Activated CD8-positive, alpha-beta memory T cell treated with anti-CD3 and anti-CD28 coated beads, Interleukin-2, amount 50 U/mL, for 1 hour (primary cell): ENCODE measurements at regions not wholly inside any gene's neighbourhood (a gene's known extent, or its start where the extent isn't known, plus 50 kb on each side); places are given as distances from the start of the nearest gene placed in this dataset.

Experiments
- DNase-seq: peaks from one replicate; pipeline ENCODE4 v3.0.0-alpha.2; 2020; ENCODE audit errors: extremely low read depth

- DNase-seq: no peak
These were observed 157.6 kb downstream of the ARL6IP6 start for GRCh38 chr2:152875701-152876695.

- no peak for DNase-seq
These were observed 156.5 kb downstream of the ARL6IP6 start for GRCh38 chr2:152874955-152875354.

DNA sequence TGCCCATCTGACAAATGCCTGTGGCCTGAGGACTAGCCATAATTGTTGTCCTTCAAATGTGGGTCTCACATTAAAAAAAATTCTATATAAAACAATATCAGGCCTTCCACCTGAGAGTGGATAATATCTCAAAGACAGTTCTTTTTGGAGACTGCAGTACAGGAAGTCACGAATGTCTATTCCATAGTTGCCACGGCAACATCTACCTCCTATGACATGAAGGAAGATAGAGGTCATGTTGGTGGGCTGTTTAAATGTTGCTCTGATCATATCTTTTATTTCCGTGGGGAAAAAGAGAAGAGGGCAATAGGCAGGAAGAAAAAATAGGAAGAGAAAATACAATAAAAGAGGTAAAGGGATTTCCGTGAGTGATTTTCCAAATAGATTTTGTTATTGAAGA, 151.8 kb downstream of the ARL6IP6 start:
- DNase-seq: no peak

- no peak for DNase-seq
These were observed 149.0 kb downstream of the ARL6IP6 start for GRCh38 chr2:152867397-152867796.

GRCh38 chr2:152864601-152865149, 146.3 kb downstream of the ARL6IP6 start:
- DNase-seq: no peak

DNA sequence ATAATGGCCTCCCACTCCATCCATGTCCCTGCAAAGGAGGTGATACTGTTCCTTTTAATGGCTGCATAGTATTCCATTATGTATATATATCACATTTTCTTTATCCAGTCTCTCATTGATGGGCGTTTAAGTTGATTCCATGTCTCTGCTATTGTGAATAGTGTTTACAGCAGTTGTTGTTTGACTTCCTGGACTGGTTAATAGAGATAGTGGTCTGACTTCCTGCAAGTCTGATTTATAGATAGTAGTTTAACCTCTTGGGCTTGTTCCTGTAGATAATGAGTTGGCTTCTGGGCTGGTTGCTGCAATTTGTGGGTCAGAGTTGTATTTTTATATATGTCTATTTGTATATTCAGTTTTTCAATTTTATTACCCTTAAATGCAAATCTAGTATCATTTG, 145.4 kb downstream of the ARL6IP6 start:
- DNase-seq: no peak

DNA sequence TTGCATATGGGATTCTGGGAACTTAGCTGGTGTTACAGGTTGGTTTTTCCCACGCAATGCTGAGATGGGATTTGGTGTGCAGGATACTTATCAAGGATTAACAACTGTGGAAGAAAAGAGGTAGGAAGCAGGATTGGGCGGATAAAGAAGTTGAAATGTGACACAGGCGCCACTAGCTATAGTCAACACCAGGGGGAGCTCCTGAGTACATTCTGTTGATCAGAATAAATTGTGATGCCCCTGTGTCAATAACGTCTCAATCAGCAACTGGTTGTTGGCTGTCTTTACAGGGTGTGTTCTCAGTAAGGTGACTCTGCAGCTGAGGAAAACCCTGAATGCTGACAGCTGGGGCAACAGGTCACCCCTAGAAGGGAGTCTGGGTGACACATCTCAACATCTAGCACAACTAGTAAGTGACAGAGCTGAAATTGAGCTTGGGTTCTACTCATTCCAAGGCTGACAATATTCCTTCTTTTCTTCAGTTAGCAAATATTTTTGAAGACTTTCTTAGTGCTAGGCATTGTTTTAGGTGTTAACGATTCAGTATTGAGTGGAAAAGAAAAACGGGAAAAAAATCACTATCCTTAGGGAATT, 143.0 kb downstream of the ARL6IP6 start:
- no peak for DNase-seq

GRCh38 chr2:152858594-152859265, 140.3 kb downstream of the ARL6IP6 start:
- DNase-seq: no peak

GRCh38 chr2:152846697-152847470, 128.5 kb downstream of the ARL6IP6 start:
- DNase-seq: no peak

- DNase-seq: no peak
These were observed 117.3 kb downstream of the ARL6IP6 start for GRCh38 chr2:152835674-152836073.

DNA sequence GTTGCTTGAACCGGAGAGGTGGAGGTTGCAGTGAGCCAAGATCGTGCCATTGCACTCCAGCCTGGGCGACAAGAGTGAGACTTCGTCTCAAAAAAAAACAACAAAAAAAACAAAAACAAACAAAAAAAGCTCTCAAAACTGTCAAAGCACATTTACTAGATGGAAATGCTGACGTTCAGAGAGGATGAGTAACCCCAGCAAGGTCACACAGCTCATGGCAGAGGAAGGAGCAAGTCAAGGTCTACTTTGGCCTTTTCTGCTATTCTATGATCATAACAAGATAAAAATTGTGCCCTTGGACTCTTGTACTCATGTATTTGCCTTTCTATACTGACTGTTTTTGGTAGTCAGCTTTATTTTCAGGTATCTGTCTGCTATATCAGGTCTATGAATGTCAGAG, 109.5 kb downstream of the ARL6IP6 start:
- DNase-seq: no peak

GRCh38 chr2:152826581-152827279, 108.3 kb downstream of the ARL6IP6 start:
- DNase-seq: no peak

GRCh38 chr2:152825834-152826233, 107.4 kb downstream of the ARL6IP6 start:
- DNase-seq: no peak

DNA sequence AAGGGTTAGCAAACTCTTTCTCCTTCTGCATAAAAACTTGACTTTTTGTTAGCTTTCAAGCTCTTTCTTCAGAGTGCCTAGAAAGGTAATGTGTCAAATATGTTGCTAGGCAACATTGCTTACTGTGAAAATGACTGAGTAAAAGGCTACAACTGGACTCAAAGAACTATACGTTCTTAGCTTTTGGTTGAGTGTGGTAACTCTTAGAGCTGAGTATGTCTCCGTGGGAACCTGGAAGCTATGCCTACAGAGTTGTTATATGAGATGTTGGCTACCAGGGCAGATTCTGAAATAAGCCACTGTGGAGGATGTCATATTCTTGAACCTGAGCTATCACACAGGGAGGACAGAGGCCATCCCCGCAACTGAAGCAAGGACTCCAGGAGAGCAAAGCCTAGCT, 105.5 kb downstream of the ARL6IP6 start:
- DNase-seq: no peak

- DNase-seq: no peak
These were observed 104.3 kb downstream of the ARL6IP6 start for GRCh38 chr2:152822676-152823075.

DNA sequence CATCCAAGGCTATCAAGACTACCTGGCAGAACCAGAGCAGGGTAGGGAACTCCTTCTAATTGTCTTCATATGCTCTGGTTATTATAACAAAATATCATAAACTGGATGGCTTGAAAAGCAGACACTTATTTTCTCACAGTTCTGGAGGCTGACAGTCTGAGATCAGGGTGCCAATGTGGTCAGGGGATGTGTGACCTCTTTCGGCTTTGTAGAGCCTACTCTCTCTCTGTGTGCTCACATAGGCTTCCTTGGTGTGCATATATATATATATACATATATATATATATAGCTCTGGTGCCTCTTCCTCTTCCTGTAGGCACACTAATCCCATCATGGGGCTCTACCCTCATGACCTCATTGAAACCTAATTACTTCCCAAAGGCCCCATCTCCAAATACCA, 101.6 kb downstream of the ARL6IP6 start:
- no peak for DNase-seq

- DNase-seq: no peak
These were observed 97.3 kb downstream of the ARL6IP6 start for GRCh38 chr2:152815634-152816257.

DNA sequence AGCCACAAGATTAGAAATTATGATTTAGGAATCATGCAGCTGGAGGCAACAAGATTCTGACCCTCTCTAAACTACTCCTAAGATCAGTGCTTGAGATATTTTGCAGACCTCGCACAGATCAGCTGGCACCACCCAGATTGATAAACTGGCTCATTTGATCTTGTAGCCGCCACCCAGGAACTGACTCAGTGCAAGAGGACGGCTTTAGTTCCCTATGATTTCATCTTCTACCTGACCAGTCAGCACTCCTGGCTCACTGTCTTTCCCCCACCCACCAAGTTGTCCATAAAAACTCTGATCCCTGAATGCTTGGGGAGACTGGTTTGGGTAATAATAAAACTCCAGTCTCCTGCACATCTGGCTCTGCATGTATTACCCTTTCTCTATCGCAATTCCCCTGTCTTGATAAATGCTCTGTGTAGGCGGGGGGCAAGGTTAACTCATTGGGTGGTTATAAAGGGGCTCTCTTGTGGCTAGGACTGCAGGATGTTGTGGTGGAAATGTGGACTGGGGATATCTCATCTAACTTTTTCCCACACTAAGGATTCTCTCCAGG, 96.1 kb downstream of the ARL6IP6 start:
- no peak for DNase-seq

- no peak for DNase-seq
These were observed 94.9 kb downstream of the ARL6IP6 start for GRCh38 chr2:152813351-152813750.
